Inflammatory macrophage treated with lipopolysaccharide for 1 hour (primary cell): ENCODE measurements at regions not wholly inside any gene's neighbourhood (a gene's known extent, or its start where the extent isn't known, plus 50 kb on each side); places are given as distances from the start of the nearest gene placed in this dataset.
"Not testable (repeated sequence)": the region's sequence is repeated elsewhere in the genome, so short reads cannot be mapped to it uniquely, and the experiment has no call there.

ENCODE experiments used
- DNase-seq, 2 donors: peaks; one replicate each; pipeline ENCODE4 v3.0.0-alpha.2; 2020 to 2022

GRCh38 chrX:40788698-40789097 lies 53.4 kb upstream of the MED14 start:
- DNase-seq, result not testable (repeated sequence)

- DNase-seq, result no peak
Measured at GRCh38 chrX:40792433-40792832, 57.1 kb upstream of the MED14 start.

GRCh38 chrX:40794829-40795130 lies 59.4 kb upstream of the MED14 start:
- not testable (repeated sequence) for DNase-seq

- DNase-seq, result not testable (repeated sequence)
Measured at GRCh38 chrX:40799745-40800144, 64.4 kb upstream of the MED14 start.

GRCh38 chrX:40805404-40805803 lies 70.1 kb upstream of the MED14 start:
- no peak for DNase-seq

GRCh38 chrX:40806513-40807220 lies 71.3 kb upstream of the MED14 start:
- no peak for DNase-seq

- DNase-seq, result no peak
Measured at GRCh38 chrX:40807384-40807783, 72.0 kb upstream of the MED14 start.

- DNase-seq, result no peak
Measured at GRCh38 chrX:40808203-40808602, 72.9 kb upstream of the MED14 start.

- peak; percentile 1 to 35 for DNase-seq
Measured at GRCh38 chrX:40809210-40809609, 73.9 kb upstream of the MED14 start.

GRCh38 chrX:40815045-40815444 lies 79.7 kb upstream of the MED14 start:
- not testable (repeated sequence) for DNase-seq

- DNase-seq, result no peak
Measured at GRCh38 chrX:40816906-40817305, 81.6 kb upstream of the MED14 start.

- DNase-seq, result no peak
Measured at GRCh38 chrX:40818236-40818635, 82.9 kb upstream of the MED14 start.

- no peak for DNase-seq
Measured at GRCh38 chrX:40821780-40822179, 86.4 kb upstream of the MED14 start.

- no peak for DNase-seq
Measured at GRCh38 chrX:40827331-40827730, 92.0 kb upstream of the MED14 start.

GRCh38 chrX:40831750-40832149 lies 96.4 kb upstream of the MED14 start:
- no peak for DNase-seq

- no peak for DNase-seq
Measured at GRCh38 chrX:40832723-40833122, 97.4 kb upstream of the MED14 start.

GRCh38 chrX:40834225-40834624 lies 98.9 kb upstream of the MED14 start:
- DNase-seq, result no peak

- no peak for DNase-seq
Measured at GRCh38 chrX:40835526-40835925, 100.2 kb upstream of the MED14 start.

GRCh38 chrX:40843643-40844042 lies 108.3 kb upstream of the MED14 start:
- DNase-seq, result no peak

GRCh38 chrX:40844471-40844870 lies 109.1 kb upstream of the MED14 start:
- no peak for DNase-seq

- peak in 1 of 2 donors; percentile 2 for DNase-seq
Measured at GRCh38 chrX:40845331-40845911, 110.1 kb upstream of the MED14 start.

GRCh38 chrX:40849906-40850823 lies 114.8 kb upstream of the MED14 start:
- DNase-seq, result no peak

GRCh38 chrX:40852586-40852985 lies 117.2 kb upstream of the MED14 start:
- no peak for DNase-seq
